Gastroesophageal sphincter (tissue), 4 donors: ENCODE measurements at regions not wholly inside any gene's neighbourhood (a gene's known extent, or its start where the extent isn't known, plus 50 kb on each side); places are given as distances from the start of the nearest gene placed in this dataset.

ENCODE experiments used
- ATAC-seq: fragments of 150-250 bp; one replicate; pipeline ENCODE4 v1.9.1; 2016; ENCODE audit warnings: mild to moderate bottlenecking, moderate library complexity
- H3K27ac ChIP-seq, 4 donors: fragments of 200-600 bp; sonication (generic) in 3 of 4; 1 replicate in 3 of 4; 2 replicates in 1 of 4; pipeline ENCODE4 v1.5.1; 2016 to 2019
- H3K27me3 ChIP-seq: fragments of 200-600 bp; sonication (generic); one replicate; pipeline ENCODE4 v1.5.1; 2019
- H3K36me3 ChIP-seq, 2 donors: fragments of 200-600 bp; sonication (generic); one replicate each; pipeline ENCODE4 v1.5.1; 2019; ENCODE audit warnings: control low read depth in 1 of 2
- H3K4me1 ChIP-seq, 3 donors: fragments of 200-600 bp; sonication (generic); 1 replicate in 2 of 3; 2 replicates in 1 of 3; pipeline ENCODE4 v1.5.1; 2016 to 2019; ENCODE audit warnings: control low read depth in 2 of 3
- H3K4me3 ChIP-seq, 2 donors: fragments of 200-600 bp; sonication (generic); one replicate each; pipeline ENCODE4 v1.5.1; 2019; ENCODE audit warnings: mild to moderate bottlenecking in 1 of 2, moderate library complexity in 1 of 2
- H3K9me3 ChIP-seq, 3 donors: fragments of 200-600 bp; sonication (generic); one replicate each; pipeline ENCODE4 v1.5.1; 2017 to 2019; ENCODE audit warnings: control low read depth in 2 of 3
- EP300 ChIP-seq: sonication (generic); formaldehyde crosslinking; IDR thresholded peaks from one replicate; pipeline ENCODE4 v1.6.1; 2017; ENCODE audit warnings: antibody characterized with exemption, mild to moderate bottlenecking
- POLR2A ChIP-seq, 2 donors: fragments of 450-650 bp; IDR thresholded peaks; one replicate each; pipeline ENCODE4 v1.6.1; 2017; ENCODE audit warnings: antibody characterized with exemption in 2 of 2, mild to moderate bottlenecking in 2 of 2, moderate library complexity in 1 of 2
- POLR2AphosphoS5 ChIP-seq: sonication (generic); formaldehyde crosslinking; IDR thresholded peaks from one replicate; pipeline ENCODE4 v1.6.1; 2017; ENCODE audit warnings: antibody characterized with exemption
- WGBS, 2 donors: methylation state at CpG; one replicate each; pipeline ENCODE4 v1.1.5; 2018; ENCODE audit warnings: low coverage in 1 of 2; 5-methylcytosine and 5-hydroxymethylcytosine counted together
- TF ChIP-seq, protein P1 (sequence below), 4 experiments: fragments of 200-600 bp in 2 of 4; fragments of 450-650 bp in 2 of 4; sonication (generic) in 1 of 4; IDR thresholded peaks; one replicate each; pipeline ENCODE4 v1.5.1; 2017 to 2019; ENCODE audit warnings: antibody characterized with exemption in 4 of 4, mild to moderate bottlenecking in 2 of 4, moderate library complexity in 2 of 4

DNA sequence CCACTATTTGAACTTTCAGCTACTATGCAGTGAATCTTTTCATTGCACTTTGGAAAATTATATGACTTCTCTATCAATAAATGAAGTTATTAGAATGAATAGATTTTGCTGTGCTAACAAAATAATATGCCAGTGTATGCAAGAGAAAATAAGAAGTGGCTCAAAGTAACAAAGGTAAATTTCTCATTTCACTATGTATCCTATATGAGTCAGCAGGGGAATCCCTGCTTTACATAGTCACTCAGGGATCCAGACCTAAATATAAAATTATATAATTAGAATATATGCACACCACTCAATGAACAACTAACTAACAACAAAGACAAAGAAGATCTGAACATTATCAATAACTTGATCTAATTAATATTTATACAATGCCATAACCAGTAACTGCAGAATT, 390.8 kb upstream of the IRAK1BP1 start:
- H3K4me3 ChIP-seq = no peak overlapping the region
- TF ChIP-seq POLR2A (IDR thresholded peaks at IDR 0.05) = no peak
- no peak for TF ChIP-seq POLR2AphosphoS5
- TF ChIP-seq, protein P1, sequence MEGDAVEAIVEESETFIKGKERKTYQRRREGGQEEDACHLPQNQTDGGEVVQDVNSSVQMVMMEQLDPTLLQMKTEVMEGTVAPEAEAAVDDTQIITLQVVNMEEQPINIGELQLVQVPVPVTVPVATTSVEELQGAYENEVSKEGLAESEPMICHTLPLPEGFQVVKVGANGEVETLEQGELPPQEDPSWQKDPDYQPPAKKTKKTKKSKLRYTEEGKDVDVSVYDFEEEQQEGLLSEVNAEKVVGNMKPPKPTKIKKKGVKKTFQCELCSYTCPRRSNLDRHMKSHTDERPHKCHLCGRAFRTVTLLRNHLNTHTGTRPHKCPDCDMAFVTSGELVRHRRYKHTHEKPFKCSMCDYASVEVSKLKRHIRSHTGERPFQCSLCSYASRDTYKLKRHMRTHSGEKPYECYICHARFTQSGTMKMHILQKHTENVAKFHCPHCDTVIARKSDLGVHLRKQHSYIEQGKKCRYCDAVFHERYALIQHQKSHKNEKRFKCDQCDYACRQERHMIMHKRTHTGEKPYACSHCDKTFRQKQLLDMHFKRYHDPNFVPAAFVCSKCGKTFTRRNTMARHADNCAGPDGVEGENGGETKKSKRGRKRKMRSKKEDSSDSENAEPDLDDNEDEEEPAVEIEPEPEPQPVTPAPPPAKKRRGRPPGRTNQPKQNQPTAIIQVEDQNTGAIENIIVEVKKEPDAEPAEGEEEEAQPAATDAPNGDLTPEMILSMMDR (IDR thresholded peaks at IDR 0.05) = no peak
- ATAC-seq = no peak
- no peaks in the 10 kb centered on the region for H3K4me1 ChIP-seq
- no peak overlapping the region for H3K27ac ChIP-seq
- H3K36me3 ChIP-seq = no peaks in the 10 kb centered on the region
- no peaks in the 10 kb centered on the region for H3K9me3 ChIP-seq
- no peaks in the 10 kb centered on the region for H3K27me3 ChIP-seq

DNA sequence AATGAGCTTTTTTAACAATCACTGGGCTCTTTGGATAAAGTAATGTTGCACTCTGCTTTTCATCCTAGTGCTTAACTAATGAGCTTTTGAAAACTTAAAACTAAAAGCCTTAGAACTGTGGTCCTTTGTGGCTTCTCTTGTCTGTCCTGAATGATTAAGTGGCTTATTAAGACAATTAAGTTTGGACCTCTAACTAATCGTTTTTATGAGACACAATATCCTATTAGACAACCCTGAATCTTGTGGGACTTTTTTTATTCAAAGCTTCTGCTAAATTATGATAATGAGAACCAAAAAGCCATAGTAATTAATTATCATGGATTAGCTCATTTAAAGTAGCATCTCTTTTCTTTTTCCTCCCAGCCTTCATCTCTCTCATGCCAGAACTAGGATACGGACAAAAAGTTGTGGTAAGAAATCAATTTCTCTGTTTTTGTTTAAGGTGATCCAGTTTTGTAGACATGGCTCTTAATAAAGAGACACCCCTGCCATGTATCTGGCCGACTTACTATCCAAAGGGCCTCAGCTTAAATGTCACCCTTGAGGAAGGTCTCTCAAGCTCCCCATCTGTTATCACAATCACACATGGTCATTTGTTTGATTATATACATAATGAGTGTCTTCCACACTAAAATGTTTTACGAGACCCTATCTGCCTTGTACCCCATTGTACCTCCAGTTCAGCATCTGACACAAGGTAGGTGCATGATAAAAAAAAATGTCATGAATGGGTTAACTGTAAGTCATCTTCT, 384.4 kb upstream of the IRAK1BP1 start:
- no peaks in the 10 kb centered on the region for H3K9me3 ChIP-seq
- ATAC-seq = no peak
- H3K36me3 ChIP-seq = no peaks in the 10 kb centered on the region
- H3K4me3 ChIP-seq = no peak overlapping the region
- H3K27me3 ChIP-seq = no peaks in the 10 kb centered on the region
- no peak overlapping the region for H3K27ac ChIP-seq
- TF ChIP-seq POLR2AphosphoS5 (no peak), EP300 (no peak), POLR2A (IDR thresholded peaks at IDR 0.05) (no peak)
- TF ChIP-seq, protein P1 (IDR thresholded peaks at IDR 0.05) = no peak
- WGBS, 2 donors = 58 to 65% methylated on average over 4 of the region's 4 CpGs
- no peaks in the 10 kb centered on the region for H3K4me1 ChIP-seq

DNA sequence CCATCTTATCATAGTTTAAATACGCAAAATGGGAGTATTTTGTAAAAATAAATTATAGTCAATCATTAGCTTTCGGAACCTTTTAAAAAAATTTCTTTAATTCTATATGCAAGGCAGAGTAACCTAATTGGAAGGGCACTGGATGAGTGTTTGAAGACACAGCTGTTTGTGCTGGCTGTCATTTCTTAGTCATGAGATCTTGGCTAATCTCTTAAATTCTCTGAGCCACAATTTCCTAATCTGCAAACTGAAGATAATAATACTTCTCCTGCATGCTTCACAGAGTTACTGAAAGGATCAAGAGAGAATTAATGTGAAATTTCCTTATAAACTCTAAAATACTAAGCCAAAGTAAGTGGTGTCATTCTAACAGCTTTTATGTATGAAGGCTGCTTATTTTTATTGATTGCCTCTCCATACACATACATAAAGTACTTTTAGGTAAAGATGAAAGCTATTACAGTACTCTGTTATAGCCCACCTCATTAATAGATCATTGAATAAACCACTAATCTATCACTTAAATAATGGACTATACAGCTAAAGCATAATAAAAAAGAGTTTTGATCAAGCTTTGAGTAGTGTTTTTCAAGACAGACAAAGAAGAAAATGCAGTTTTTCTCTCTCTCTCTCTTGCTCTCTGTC, 383.7 kb upstream of the IRAK1BP1 start:
- ATAC-seq = no peak
- Histone ChIP-seq H3K36me3 (no peaks in the 10 kb centered on the region), H3K9me3 (no peaks in the 10 kb centered on the region), H3K4me1 (no peaks in the 10 kb centered on the region), H3K27ac (no peak overlapping the region), H3K27me3 (no peaks in the 10 kb centered on the region), H3K4me3 (no peak overlapping the region)
- 49 to 56% methylated on average over 2 of the region's 2 CpGs for WGBS, 2 donors
- no peak for TF ChIP-seq POLR2AphosphoS5
- TF ChIP-seq EP300 = no peak
- TF ChIP-seq, protein P1 (IDR thresholded peaks at IDR 0.05) = no peak
- no peak for TF ChIP-seq POLR2A (IDR thresholded peaks at IDR 0.05)

DNA sequence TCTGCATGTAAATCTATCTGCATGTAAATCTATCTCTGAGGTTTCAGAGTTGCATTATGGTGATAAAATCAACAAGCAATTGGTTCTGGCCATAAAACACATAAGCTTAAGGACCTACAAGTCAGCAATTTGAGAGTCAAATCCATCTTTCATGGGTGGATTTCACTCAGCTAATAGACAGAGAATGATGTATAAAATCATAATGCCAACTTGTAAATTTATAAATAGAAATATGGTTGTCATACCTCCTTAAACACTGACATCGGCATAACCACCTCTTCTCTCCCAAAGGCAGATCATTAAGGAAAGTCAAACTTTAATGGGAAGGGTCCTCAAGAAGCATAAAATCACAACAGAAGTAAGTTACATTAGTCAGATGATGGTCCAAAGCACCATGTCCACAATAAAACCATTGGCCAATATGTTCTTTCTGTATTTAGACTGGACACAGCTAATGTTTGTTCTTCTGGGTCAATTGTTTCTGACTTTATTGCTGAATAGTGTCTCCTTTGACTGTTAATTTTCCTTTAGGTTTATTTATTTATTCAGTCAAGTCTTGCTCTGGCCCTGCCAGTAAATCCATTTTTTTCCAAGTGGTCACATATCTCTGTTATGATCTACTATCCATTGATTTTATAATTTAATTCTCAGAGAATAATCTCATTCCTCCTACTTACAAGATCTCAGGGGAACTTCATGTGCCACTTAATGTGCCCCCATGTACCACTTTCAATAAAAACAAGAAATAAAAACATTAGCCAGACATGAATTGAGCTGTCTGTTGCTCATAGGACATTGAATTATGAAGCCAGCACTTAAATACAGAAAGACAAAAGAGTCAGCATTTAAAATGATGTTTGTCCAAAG, 382.9 kb upstream of the IRAK1BP1 start:
- Histone ChIP-seq H3K27ac (no peak overlapping the region), H3K9me3 (no peaks in the 10 kb centered on the region), H3K27me3 (no peaks in the 10 kb centered on the region), H3K36me3 (no peaks in the 10 kb centered on the region), H3K4me1 (no peaks in the 10 kb centered on the region), H3K4me3 (no peak overlapping the region)
- TF ChIP-seq POLR2AphosphoS5 (no peak), POLR2A (IDR thresholded peaks at IDR 0.05) (no peak), EP300 (no peak)
- TF ChIP-seq, protein P1 (IDR thresholded peaks at IDR 0.05) = no peak
- 89 to 100% methylated on average over 1 of the region's 1 CpG for WGBS, 2 donors
- no peak for ATAC-seq
